ENCODE measurements at regions not wholly inside any gene's neighbourhood (a gene's known extent, or its start where the extent isn't known, plus 50 kb on each side); places are given as distances from the start of the nearest gene placed in this dataset.

- DNase-seq = no peak
- Histone ChIP-seq H3K27me3 (ENCODE audit: insufficient read depth) (no peaks in the 10 kb centered on the region), H4K20me1 (ENCODE audit: insufficient read depth) (no peaks in the 10 kb centered on the region), H3K79me2 (ENCODE audit: insufficient read depth) (no peaks in the 10 kb centered on the region), H3K9ac (no peak overlapping the region), H3K9me3 (no peaks in the 10 kb centered on the region), H3K36me3 (replicated peaks in 1 of 2; ENCODE audit: control insufficient read depth in 1 of 2, insufficient read depth in 2 of 2, low read length in 1 of 2) (no peaks in the 10 kb centered on the region), H3K9me2 (no peaks in the 10 kb centered on the region; the same call in 1 of the 2 replicates), H3K27ac (ENCODE audit: low read depth in 2 of 2, low read length in 1 of 2) (no peak overlapping the region), H3F3A (replicated peaks; ENCODE audit: insufficient read depth) (no peaks in the 10 kb centered on the region), H2AFZ (ENCODE audit: low read depth) (no peak overlapping the region), H3K4me2 (no peak overlapping the region), H3K4me3 (ENCODE audit: low read depth in 2 of 2, low read length in 1 of 2) (no peak overlapping the region), H3K4me1 (ENCODE audit: control insufficient read depth in 1 of 2, insufficient read depth in 2 of 2, low read depth in 1 of 2, low read length in 1 of 2) (no peaks in the 10 kb centered on the region)
- TF ChIP-seq RFX5 (IDR thresholded peaks at IDR 0.05; ENCODE audit: low read length) = no peak
- TF ChIP-seq TEAD4 (IDR thresholded peaks at IDR 0.05; ENCODE audit: borderline replicate concordance, insufficient read depth) = no peak
- no peak for TF ChIP-seq SMC3 (IDR thresholded peaks at IDR 0.05; ENCODE audit: low read depth, low read length)
- no peak for TF ChIP-seq RXRA (IDR thresholded peaks at IDR 0.05; ENCODE audit: borderline replicate concordance, low read depth)
- no peak for TF ChIP-seq SIN3A (IDR thresholded peaks at IDR 0.05; ENCODE audit: borderline replicate concordance, low read depth, low read length)
- TF ChIP-seq RAD21 (IDR thresholded peaks at IDR 0.05; ENCODE audit: low read length) = no peak
- no peak for TF ChIP-seq EZH2phosphoT487 (IDR thresholded peaks at IDR 0.05; ENCODE audit: borderline replicate concordance, low read depth)
- no peak for TF ChIP-seq GATA2 (CRISPR knock-in tag; IDR thresholded peaks at IDR 0.05)
- TF ChIP-seq EP300 (IDR thresholded peaks at IDR 0.05; ENCODE audit: borderline replicate concordance in 1 of 2, low read depth in 1 of 2, low read length in 1 of 2) = no peak
- no peak for TF ChIP-seq MEF2A (IDR thresholded peaks at IDR 0.05; ENCODE audit: borderline replicate concordance, low read depth)
- TF ChIP-seq FOXJ3 (CRISPR knock-in tag; IDR thresholded peaks at IDR 0.05) = no peak
- no peak for TF ChIP-seq CHD2 (IDR thresholded peaks at IDR 0.05; ENCODE audit: low read length, partially characterized antibody)
- no peak for TF ChIP-seq FOXM1 (IDR thresholded peaks at IDR 0.05; ENCODE audit: low read depth)
- no peak for TF ChIP-seq REST (IDR thresholded peaks at IDR 0.05; ENCODE audit: low read depth, low read length)
- TF ChIP-seq MAX (IDR thresholded peaks at IDR 0.05; ENCODE audit: low read depth) = no peak
- no peak for TF ChIP-seq RCOR1 (IDR thresholded peaks at IDR 0.05; ENCODE audit: low read length)
- TF ChIP-seq IRF3 (IDR thresholded peaks at IDR 0.05; ENCODE audit: low read depth, low read length) = no peak
- no peak for TF ChIP-seq NFIC (IDR thresholded peaks at IDR 0.05; ENCODE audit: borderline replicate concordance)
- no peak for TF ChIP-seq MXI1 (IDR thresholded peaks at IDR 0.05; ENCODE audit: low read depth, low read length)
- ChIA-PET POLR2A (no interaction called here), CTCF (no interaction called here)
Observed at GRCh38 chr3:163863146-163863545, 1215.2 kb downstream of the SI start.

Measured in SK-N-SH (cell line).